ENCODE measurements at regions not wholly inside any gene's neighbourhood (a gene's known extent, or its start where the extent isn't known, plus 50 kb on each side); places are given as distances from the start of the nearest gene placed in this dataset.

DNA sequence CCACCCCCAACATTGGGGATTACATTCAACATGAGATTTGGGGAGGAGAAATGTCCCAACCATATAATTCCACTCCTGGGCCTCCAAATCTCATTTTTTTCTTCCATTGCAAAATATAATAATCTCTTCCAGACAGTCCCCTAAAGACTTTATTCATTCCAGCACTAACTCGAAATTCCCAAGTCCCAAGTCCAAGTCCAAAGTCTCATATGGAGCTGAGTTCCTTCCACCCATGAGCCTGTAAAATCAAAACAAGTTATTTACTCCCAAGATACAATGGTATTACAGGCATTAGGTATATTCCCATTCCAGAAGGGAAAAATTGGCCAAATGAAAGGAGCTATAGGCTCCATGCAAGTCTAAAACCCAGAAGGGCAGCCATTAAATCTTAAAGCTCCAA lies 56.7 kb downstream of the P2RY1 start:
- TF ChIP-seq, protein P1, sequence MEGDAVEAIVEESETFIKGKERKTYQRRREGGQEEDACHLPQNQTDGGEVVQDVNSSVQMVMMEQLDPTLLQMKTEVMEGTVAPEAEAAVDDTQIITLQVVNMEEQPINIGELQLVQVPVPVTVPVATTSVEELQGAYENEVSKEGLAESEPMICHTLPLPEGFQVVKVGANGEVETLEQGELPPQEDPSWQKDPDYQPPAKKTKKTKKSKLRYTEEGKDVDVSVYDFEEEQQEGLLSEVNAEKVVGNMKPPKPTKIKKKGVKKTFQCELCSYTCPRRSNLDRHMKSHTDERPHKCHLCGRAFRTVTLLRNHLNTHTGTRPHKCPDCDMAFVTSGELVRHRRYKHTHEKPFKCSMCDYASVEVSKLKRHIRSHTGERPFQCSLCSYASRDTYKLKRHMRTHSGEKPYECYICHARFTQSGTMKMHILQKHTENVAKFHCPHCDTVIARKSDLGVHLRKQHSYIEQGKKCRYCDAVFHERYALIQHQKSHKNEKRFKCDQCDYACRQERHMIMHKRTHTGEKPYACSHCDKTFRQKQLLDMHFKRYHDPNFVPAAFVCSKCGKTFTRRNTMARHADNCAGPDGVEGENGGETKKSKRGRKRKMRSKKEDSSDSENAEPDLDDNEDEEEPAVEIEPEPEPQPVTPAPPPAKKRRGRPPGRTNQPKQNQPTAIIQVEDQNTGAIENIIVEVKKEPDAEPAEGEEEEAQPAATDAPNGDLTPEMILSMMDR (IDR thresholded peaks at IDR 0.05; ENCODE audit: insufficient read depth, low read depth, low read length, missing control alignments) = no peak
- no peak overlapping the region for H3K4me3 ChIP-seq (ENCODE audit: low read depth, low read length)
- no peak for DNase-seq (ENCODE audit: low read depth)

DNA sequence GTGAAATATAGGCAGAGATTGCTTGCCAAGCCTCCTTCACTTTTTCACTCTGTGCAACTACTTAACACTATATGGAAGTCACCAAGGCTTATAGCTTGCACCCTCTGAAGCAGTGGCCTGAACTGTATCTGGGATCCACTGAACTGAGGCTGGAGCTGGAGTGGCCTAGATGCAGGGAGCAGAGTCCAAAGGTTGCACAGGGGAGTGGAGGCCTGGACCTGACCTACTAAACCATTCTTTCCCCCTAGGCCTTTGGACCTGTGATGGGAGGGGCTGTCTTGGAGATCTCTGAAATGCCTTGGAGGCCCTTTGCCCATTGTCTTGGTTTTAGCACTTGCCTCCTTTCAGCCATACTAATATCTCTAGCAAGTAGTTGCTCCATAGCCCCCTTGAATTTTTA lies 57.5 kb downstream of the P2RY1 start:
- TF ChIP-seq, protein P1 (IDR thresholded peaks at IDR 0.05; ENCODE audit: insufficient read depth, low read depth, low read length, missing control alignments) = no peak
- no peak for DNase-seq (ENCODE audit: low read depth)

DNA sequence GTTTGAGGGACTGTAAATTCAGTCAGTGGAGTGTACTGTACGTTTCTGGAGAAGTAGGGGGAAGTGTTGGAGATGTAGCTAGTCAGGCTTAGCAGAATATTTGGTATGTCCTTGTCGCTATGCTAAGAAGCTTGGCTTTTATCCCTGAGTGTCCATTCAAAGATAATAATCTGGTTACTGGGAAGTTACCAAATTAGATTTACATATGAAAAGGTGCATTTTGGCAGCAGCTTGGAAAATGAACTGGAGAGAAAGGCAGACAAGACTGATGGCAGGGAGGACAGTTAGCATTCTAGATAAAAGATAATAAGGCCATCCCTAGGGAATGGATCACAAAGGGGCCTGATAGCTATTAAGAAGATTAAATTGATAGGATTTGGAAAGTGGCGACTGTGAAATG lies 58.7 kb downstream of the P2RY1 start:
- no peak for DNase-seq (ENCODE audit: low read depth)
- TF ChIP-seq, protein P1 (IDR thresholded peaks at IDR 0.05; ENCODE audit: insufficient read depth, low read depth, low read length, missing control alignments) = no peak
- no peak overlapping the region for H3K4me3 ChIP-seq (ENCODE audit: low read depth, low read length)

More for the DNA sequence above, 57.5 kb downstream of the P2RY1 start:
- H3K4me3 ChIP-seq (ENCODE audit: low read depth, low read length) = no peak overlapping the region

DNA sequence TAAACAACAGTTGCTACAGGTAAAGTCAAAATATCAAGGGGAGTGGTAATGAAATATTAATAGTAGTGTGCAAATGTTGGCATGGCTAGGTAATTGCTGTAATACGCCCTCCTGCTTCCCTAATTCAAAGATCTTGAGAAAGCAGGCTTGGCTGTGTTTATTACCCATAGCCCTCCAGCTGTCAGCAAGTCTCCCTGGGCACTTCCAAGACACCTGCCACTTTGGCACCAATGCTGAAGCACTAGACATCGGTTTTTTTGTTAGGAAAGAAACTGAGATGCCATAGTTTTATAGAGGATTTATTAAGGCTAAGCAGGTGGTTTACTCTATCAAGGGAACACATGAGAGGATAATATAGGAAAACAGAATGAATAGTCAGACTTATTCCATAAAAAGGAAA lies 64.4 kb downstream of the P2RY1 start:
- TF ChIP-seq, protein P1 (IDR thresholded peaks at IDR 0.05; ENCODE audit: insufficient read depth, low read depth, low read length, missing control alignments) = no peak
- no peak for DNase-seq (ENCODE audit: low read depth)
- H3K4me3 ChIP-seq (ENCODE audit: low read depth, low read length) = no peak overlapping the region

DNA sequence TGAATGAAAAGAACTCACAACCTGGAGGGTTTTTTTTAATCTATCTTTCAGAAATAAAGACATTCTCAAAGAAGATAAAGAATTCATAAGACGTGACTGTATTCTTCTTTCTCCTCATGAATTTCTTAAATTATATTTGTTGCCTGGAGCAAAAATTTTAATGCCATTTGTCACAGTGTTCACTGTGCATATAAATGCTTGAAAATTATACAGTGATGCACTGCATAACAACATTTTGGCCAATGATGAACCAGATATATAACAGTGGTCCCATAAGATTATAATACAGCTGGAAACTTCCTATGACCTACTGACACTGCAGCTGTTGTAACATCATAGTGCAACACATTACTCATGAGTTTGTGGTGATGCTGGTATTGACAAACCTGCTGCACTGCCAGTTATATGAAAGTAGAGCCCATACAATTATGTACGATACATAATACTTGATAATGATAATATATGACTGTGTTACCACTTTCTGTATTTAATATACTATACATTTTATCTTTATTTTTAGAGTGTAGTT lies 67.3 kb downstream of the P2RY1 start:
- no peak for DNase-seq (ENCODE audit: low read depth)
- TF ChIP-seq, protein P1 (IDR thresholded peaks at IDR 0.05; ENCODE audit: insufficient read depth, low read depth, low read length, missing control alignments) = no peak

DNA sequence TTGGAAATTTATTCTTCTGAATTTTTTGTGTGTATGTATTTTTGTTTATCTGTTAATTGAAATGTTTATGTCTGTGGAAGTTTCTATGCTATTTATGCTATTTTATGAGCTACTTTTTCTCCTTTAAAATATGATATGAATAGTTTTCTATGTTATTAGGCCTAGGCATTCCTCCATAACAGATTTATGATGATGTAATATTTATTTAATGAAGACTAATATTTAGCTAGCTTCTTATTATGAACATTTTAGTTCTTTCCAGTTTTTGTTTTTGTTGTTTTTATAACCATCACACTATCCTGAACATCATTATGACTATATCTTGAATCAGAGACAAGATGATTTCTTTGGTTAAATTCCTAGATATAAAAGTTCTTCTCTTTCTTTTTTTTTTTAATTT lies 70.7 kb downstream of the P2RY1 start:
- no peak for DNase-seq (ENCODE audit: low read depth)
- TF ChIP-seq, protein P1 (IDR thresholded peaks at IDR 0.05; ENCODE audit: insufficient read depth, low read depth, low read length, missing control alignments) = no peak
- no peak overlapping the region for H3K4me3 ChIP-seq (ENCODE audit: low read depth, low read length)

More for the DNA sequence above, 67.3 kb downstream of the P2RY1 start:
- no peak overlapping the region for H3K4me3 ChIP-seq (ENCODE audit: low read depth, low read length)

DNA sequence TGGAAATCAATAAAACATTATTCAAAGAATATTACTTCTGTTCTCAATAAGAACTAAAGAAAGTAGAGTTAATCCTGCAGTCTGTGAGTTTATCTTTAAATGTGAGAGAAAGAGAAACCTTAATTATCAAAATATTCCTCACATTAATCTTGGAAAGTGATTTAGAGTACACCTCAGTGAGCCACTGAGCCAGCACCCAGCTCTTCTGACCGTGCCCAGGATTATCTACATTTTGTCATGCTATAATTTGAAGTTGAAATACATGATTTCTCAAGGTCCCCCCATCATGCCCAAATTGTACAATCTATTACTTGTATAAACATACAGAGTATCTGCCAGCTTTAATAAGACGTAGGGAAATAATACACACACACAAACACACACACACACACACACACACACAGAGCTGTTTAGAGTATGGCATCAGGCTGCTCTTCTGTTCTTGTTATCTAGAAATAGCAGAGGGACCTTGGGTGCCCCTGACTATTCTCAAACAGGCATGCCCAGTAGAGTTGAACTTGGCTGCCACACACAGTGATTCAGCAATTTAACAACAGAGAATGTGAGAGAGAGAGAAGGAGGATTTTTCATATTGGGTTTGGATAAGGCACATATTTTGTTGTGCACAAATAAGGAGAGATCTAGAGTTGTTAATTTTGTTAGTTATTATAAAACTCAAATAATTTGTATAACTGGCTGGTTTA lies 74.4 kb downstream of the P2RY1 start:
- no peak for DNase-seq (ENCODE audit: low read depth)
- TF ChIP-seq, protein P1 (IDR thresholded peaks at IDR 0.05; ENCODE audit: insufficient read depth, low read depth, low read length, missing control alignments) = no peak
- H3K4me3 ChIP-seq (ENCODE audit: low read depth, low read length) = no peak overlapping the region
